Inflammatory macrophage treated with lipopolysaccharide for 4 hours (primary cell): ENCODE measurements at regions not wholly inside any gene's neighbourhood (a gene's known extent, or its start where the extent isn't known, plus 50 kb on each side); places are given as distances from the start of the nearest gene placed in this dataset.
"Not testable (repeated sequence)": the region's sequence is repeated elsewhere in the genome, so short reads cannot be mapped to it uniquely, and the experiment has no call there.

ENCODE experiments used
- DNase-seq: peaks from one replicate; pipeline ENCODE4 v3.0.0-alpha.2; 2020

DNA sequence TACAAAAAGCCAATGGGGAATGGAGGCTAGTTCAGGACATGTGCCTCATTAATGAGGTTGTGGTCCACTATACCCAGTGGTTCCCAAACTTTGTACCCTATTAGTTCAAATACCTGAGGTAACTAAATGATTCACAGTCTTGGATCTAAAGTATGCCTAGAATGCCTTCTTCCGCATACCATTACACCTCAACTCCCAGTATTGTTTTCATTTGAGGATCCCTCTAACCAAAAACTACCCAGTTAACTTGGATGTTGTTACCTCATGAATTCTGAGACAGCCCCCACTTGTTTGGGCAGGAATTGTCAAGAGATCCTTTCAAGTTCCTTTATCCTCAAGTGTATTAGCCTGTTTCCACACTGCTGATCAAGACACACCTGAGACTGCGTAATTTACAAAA is 439.2 kb downstream of the PCDH10 start:
- DNase-seq: no peak

GRCh38 chr4:133585323-133585722 is 436.2 kb downstream of the PCDH10 start:
- DNase-seq: no peak

DNA sequence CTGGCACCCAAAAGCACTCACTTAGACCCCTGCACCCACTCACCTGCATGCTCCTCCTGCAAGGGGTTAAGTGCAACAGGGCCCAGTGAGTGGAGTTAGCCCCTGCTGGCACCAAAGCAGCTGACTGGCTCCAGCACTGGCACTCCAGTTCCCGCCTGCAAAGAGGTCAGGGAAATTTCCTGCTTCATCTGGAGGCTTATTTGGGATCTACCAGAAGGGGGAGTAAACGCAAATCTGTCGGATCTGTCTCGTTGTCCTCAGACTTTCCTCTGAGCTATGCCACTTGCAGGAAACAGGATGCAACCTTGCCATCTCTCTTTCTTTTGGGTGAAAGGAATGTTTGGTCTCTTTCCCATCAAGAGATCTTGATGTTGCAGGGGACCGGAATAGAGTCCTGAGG is 435.6 kb downstream of the PCDH10 start:
- no peak for DNase-seq

- DNase-seq: no peak
These were observed 433.0 kb downstream of the PCDH10 start for GRCh38 chr4:133581996-133582619.

DNA sequence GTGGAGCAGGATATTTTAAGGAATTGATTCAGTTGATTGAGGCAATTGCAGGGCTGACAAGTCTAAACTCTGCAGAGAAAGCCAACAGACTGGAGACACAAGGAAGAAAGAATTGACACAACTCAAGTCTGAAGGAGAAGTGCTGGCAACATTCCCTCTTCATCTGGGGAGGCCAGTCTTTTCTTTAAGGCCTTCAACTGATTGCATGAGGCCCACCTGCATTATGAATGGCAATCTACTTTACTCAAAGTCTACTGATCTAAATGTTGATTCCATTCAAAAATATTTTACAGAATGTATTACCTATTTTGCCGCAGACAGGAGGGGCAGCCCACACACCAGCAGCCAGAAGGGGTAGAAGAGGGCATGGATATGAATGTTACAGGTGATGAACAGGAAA is 425.2 kb downstream of the PCDH10 start:
- DNase-seq: no peak

DNA sequence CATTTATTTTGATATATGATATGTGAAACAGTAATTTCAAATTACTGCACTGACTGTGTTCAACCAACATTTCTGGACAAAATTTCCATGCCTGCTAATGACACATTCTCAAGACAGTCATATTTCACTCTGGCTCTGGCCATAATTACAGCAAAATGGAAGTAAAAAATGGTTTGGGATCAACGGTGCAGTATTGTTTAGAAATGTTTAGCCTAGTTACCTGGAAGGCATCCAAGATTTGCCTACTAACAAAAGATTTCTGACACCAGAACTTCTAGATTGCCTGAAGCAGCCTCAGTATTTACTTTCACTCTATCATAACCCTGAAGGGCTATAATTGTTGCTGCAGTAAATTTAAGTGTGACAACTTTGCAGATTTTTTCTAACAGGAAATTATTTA is 416.3 kb downstream of the PCDH10 start:
- no peak for DNase-seq

GRCh38 chr4:133559987-133560386 is 410.9 kb downstream of the PCDH10 start:
- no peak for DNase-seq

DNA sequence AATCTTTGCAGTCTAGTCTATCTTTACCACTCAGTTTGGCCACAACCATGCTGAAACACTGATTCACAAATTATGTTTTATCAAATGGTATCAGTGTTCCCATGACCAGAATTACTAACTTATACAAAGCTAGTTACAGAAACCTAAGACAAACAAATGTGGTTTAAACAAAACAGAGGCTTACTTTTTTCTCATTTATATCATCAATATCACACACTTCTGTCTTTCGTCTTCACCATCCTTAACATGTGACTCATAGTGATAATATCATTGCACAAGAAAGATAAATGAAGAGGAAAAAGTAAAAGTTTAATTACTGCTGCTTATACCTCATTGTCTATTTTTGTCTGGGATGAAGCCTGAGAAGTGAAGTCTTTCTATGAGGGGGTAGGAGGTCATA is 406.6 kb downstream of the PCDH10 start:
- DNase-seq: no peak

DNA sequence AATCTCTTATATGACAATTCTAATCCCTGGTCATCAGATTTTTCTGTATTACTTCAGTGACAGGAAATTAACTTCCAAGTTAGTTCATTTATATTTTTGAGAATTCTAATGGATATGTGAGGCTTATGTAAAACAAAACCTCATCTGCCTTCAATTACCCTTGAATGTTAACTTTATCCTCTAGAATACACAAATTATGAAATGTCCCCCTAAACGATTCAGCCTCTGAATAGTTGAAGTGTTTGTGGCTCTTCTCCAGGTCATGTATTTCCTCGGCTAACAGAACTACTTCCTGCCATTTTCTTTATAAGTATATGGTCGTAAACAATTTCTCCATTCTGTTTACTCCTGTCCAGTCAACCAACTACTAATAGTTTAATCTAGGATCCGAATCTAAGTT is 401.3 kb downstream of the PCDH10 start:
- no peak for DNase-seq

DNA sequence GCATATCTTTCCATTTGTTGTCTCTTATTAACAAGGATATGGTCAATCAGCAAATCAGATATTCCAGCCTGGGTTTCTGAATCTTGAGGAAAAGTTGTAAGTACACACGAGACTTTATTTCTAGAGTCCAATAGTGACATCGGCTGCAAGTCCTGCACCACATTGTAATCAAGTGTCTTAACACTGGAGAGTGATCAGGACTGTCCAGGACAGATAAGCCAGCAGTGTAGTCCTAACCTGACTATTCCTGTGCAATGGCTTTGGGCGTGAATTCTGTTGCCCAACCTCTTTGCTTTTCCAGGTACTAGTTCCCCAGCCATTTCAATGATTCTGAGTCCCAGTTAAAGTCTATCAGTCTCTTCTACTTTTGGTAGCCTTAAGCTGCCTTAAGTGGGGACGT is 395.0 kb downstream of the PCDH10 start:
- no peak for DNase-seq

- DNase-seq: no peak
These were observed 388.7 kb downstream of the PCDH10 start for GRCh38 chr4:133537780-133538281.

- not testable (repeated sequence) for DNase-seq
These were observed 385.1 kb downstream of the PCDH10 start for GRCh38 chr4:133534224-133534623.

- DNase-seq: no peak
These were observed 375.3 kb downstream of the PCDH10 start for GRCh38 chr4:133524369-133524768.

DNA sequence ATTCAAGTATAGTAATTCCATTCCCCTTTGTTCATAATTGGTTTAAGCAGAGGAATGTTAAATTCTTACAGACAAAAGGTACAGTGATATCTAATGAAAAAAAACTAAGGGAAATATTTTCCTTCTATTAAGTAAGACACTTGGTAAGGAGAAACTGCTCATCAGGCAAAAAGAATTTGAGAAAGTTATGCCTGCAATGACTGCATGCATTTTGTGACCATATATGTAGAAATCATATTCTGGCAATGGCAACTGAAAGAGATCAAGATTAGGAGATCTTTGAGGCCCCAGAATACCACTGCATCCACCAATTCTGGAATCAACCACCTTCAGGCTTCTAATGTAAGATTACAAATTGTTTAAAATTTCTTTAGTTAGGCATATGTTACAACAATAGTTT is 364.8 kb downstream of the PCDH10 start:
- no peak for DNase-seq

DNA sequence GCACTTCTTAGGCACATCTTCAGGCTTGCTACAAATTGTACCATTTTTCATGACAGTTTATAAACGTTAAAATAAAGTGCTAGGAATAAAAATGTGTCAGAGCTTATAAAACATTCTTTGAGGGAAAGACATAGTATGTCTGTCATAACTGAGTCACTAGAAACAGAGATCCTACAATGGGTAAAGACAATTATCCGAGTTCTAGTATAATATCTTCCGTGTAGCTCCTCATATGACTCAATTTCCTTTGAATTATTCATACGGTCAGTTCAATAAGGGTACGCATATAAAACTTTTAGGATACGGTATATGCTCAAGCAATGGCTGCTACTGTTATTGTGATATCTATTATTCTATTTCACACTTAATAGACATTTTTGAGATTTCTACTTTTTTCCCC is 349.1 kb downstream of the PCDH10 start:
- DNase-seq: no peak

DNA sequence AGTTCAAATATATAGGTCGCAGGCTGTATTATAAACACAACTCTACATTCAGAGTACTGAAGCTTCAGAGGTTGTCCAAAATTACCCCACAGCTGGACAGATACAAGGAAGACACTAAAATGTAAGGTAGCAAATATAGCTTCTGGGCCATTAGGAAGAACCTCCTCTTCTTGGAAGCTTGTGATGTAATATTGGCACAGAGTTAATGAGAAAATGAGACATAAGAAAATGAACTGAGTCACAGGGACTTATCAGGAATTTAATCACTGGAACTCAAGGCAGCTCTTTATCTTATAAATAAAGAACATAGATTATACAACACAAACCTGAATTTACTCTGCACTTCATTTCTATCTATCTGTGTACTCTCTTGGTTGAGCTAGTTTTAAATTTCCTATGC is 344.7 kb downstream of the PCDH10 start:
- DNase-seq: no peak

DNA sequence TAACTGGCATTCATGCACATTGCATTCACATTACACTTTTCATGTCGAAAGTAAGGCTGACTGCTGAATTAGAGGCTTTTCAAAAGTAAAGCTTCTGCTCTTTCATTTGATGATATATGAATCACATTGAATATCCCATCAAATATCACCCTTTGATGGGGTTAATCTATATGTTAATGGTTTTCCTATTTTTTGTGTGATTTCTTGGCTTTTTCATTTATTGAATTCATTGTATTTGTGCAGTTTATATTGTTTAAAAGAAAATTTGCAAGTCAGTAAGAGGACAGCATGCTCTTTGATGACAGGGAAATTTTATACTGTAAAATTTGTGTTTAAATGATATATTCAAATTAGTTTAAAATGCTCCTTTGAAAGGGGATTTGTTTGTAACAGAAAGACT is 344.1 kb downstream of the PCDH10 start:
- DNase-seq: no peak

- DNase-seq: no peak
These were observed 335.2 kb downstream of the PCDH10 start for GRCh38 chr4:133484287-133484686.

DNA sequence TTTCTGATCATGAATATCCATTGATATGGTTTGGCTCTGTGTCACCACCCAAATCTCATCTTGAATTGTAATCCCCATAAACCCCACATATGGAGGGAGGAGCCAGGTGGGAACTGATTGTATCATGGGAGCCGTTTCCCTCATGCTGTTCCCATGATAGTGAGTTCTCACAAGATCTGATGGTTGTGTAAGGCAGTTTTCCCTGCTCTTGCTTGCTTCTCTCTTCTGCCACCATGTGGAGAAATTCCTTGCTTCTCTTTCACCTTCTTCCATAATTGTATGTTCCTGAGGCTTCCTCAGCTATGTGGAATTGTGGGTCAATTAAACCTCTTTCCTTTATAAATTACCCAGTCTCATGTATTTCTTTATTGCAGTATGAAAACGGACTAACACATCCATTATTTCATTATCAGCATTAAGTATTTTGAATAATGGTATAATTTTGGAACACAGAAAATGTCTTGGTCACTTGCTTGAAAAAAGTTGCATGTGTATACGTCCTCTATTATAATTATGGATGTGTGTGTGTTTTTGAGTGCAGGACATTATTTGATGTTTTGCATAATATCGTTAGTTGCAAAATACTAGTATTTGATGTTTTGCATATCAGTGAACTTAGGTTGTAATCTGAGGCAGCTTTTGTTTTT is 334.6 kb downstream of the PCDH10 start:
- peak; percentile 2 for DNase-seq

- no peak for DNase-seq
These were observed 327.0 kb downstream of the PCDH10 start for GRCh38 chr4:133476063-133476462.

GRCh38 chr4:133474501-133474900 is 325.4 kb downstream of the PCDH10 start:
- no peak for DNase-seq

DNA sequence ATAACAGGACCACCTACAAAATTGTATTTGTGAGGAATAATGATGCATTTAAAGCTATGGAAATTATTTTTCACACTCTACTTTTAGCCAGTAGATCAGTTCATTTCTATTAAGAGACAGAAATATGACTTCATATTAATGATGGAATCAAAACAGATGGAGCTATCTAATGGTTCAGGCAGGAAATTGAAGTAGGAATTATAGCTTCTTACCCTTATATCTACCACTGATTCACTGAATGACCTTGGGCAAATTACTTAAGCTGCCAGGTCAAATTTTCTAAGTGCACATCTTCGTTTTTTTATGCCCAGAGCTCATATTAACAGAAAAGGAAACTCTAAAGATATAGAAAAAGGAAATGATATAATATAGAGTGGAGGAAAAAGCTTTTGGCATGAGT is 323.1 kb downstream of the PCDH10 start:
- no peak for DNase-seq

- no peak for DNase-seq
These were observed 318.3 kb downstream of the PCDH10 start for GRCh38 chr4:133467290-133467947.

- no peak for DNase-seq
These were observed 315.9 kb downstream of the PCDH10 start for GRCh38 chr4:133465022-133465421.
